ENCODE measurements at regions not wholly inside any gene's neighbourhood (a gene's known extent, or its start where the extent isn't known, plus 50 kb on each side); places are given as distances from the start of the nearest gene placed in this dataset.
"Not testable (repeated sequence)": the region's sequence is repeated elsewhere in the genome, so short reads cannot be mapped to it uniquely, and the experiment has no call there.

GRCh38 chr18:2154278-2154677, 417.0 kb downstream of the METTL4 start:
- intact Hi-C loops (cut with micrococcal nuclease), result no loop called here

GRCh38 chr18:2164644-2165550, 406.4 kb downstream of the METTL4 start:
- intact Hi-C loops (cut with micrococcal nuclease), result no loop called here

GRCh38 chr18:2166876-2167275, 404.4 kb downstream of the METTL4 start:
- intact Hi-C loops (cut with micrococcal nuclease), result not testable (repeated sequence)

GRCh38 chr18:2168022-2168421, 403.3 kb downstream of the METTL4 start:
- intact Hi-C loops (cut with micrococcal nuclease), result no loop called here

- intact Hi-C loops (cut with micrococcal nuclease), result no loop called here
Observed at GRCh38 chr18:2169656-2170055, 401.6 kb downstream of the METTL4 start.

GRCh38 chr18:2171840-2172625, 399.3 kb downstream of the METTL4 start:
- intact Hi-C loops (cut with micrococcal nuclease), result no loop called here

- intact Hi-C loops (cut with micrococcal nuclease), result no loop called here
Observed at GRCh38 chr18:2172881-2173280, 398.4 kb downstream of the METTL4 start.

- intact Hi-C loops (cut with micrococcal nuclease), result no loop called here
Observed at GRCh38 chr18:2173486-2173885, 397.8 kb downstream of the METTL4 start.

GRCh38 chr18:2178036-2178435, 393.3 kb downstream of the METTL4 start:
- intact Hi-C loops (cut with micrococcal nuclease), result no loop called here

GRCh38 chr18:2179498-2180183, 391.7 kb downstream of the METTL4 start:
- intact Hi-C loops (cut with micrococcal nuclease), result no loop called here

GRCh38 chr18:2180586-2180985, 390.7 kb downstream of the METTL4 start:
- intact Hi-C loops (cut with micrococcal nuclease), result no loop called here

GRCh38 chr18:2183432-2183831, 387.9 kb downstream of the METTL4 start:
- intact Hi-C loops (cut with micrococcal nuclease), result no loop called here

GRCh38 chr18:2186967-2187366, 384.3 kb downstream of the METTL4 start:
- intact Hi-C loops (cut with micrococcal nuclease), result no loop called here

GRCh38 chr18:2188258-2188657, 383.0 kb downstream of the METTL4 start:
- intact Hi-C loops (cut with micrococcal nuclease), result no loop called here

GRCh38 chr18:2191180-2191790, 380.0 kb downstream of the METTL4 start:
- intact Hi-C loops (cut with micrococcal nuclease), result no loop called here

GRCh38 chr18:2192562-2192961, 378.7 kb downstream of the METTL4 start:
- intact Hi-C loops (cut with micrococcal nuclease), result no loop called here

- intact Hi-C loops (cut with micrococcal nuclease), result no loop called here
Observed at GRCh38 chr18:2197946-2198345, 373.4 kb downstream of the METTL4 start.

GRCh38 chr18:2199060-2199459, 372.2 kb downstream of the METTL4 start:
- intact Hi-C loops (cut with micrococcal nuclease), result no loop called here

- intact Hi-C loops (cut with micrococcal nuclease), result no loop called here
Observed at GRCh38 chr18:2201036-2201600, 370.2 kb downstream of the METTL4 start.

- intact Hi-C loops (cut with micrococcal nuclease), result no loop called here
Observed at GRCh38 chr18:2204736-2205135, 366.6 kb downstream of the METTL4 start.

GRCh38 chr18:2207294-2207693, 364.0 kb downstream of the METTL4 start:
- intact Hi-C loops (cut with micrococcal nuclease), result no loop called here
